ENCODE measurements at regions not wholly inside any gene's neighbourhood (a gene's known extent, or its start where the extent isn't known, plus 50 kb on each side); places are given as distances from the start of the nearest gene placed in this dataset.

- POLR2A ChIA-PET: no interaction called here
- DNase-seq (ENCODE audit: extremely low spot score): no peak
- TF ChIP-seq PKNOX1 (IDR thresholded peaks at IDR 0.05) (no peak), L3MBTL2 (conservative IDR thresholded peaks at IDR 0.05) (no peak), ARNT (IDR thresholded peaks at IDR 0.05) (no peak), CTBP1 (IDR thresholded peaks at IDR 0.05; ENCODE audit: borderline replicate concordance) (no peak), BHLHE40 (IDR thresholded peaks at IDR 0.05; ENCODE audit: borderline replicate concordance) (no peak), ZNF384 (IDR thresholded peaks at IDR 0.05) (no peak), SP1 (IDR thresholded peaks at IDR 0.05) (no peak), FOXA1 (IDR thresholded peaks at IDR 0.05) (no peak), TARDBP (IDR thresholded peaks at IDR 0.05) (no peak), NFRKB (IDR thresholded peaks at IDR 0.05) (no peak), FOXM1 (IDR thresholded peaks at IDR 0.05; ENCODE audit: borderline replicate concordance) (no peak), ELF4 (IDR thresholded peaks at IDR 0.05) (no peak), SUZ12 (IDR thresholded peaks at IDR 0.05) (no peak), FOXK2 (IDR thresholded peaks at IDR 0.05) (no peak), HDGF (IDR thresholded peaks at IDR 0.05; ENCODE audit: borderline replicate concordance) (no peak), LEF1 (IDR thresholded peaks at IDR 0.05; ENCODE audit: borderline replicate concordance) (no peak)
- CTCF ChIA-PET: no interaction called here
These were observed 1110.8 kb upstream of the POT1 start for GRCh38 chr7:126040114-126041045.

- ChIA-PET CTCF (no interaction called here), POLR2A (no interaction called here)
- DNase-seq (ENCODE audit: extremely low spot score): no peak
- TF ChIP-seq SUZ12 (IDR thresholded peaks at IDR 0.05): no peak
- TF ChIP-seq L3MBTL2 (conservative IDR thresholded peaks at IDR 0.05): no peak
- TF ChIP-seq PKNOX1 (IDR thresholded peaks at IDR 0.05): no peak
These were observed 1096.9 kb upstream of the POT1 start for GRCh38 chr7:126026421-126027088.

GRCh38 chr7:126022452-126022851, 1092.8 kb upstream of the POT1 start:
- CTCF ChIA-PET: no interaction called here
- TF ChIP-seq CTBP1 (IDR thresholded peaks at IDR 0.05; ENCODE audit: borderline replicate concordance): no peak
- no peak for TF ChIP-seq ELF4 (IDR thresholded peaks at IDR 0.05)
- TF ChIP-seq FOXA1 (IDR thresholded peaks at IDR 0.05): no peak
- TF ChIP-seq HDGF (IDR thresholded peaks at IDR 0.05; ENCODE audit: borderline replicate concordance): no peak
- no peak for TF ChIP-seq FOXM1 (IDR thresholded peaks at IDR 0.05; ENCODE audit: borderline replicate concordance)
- no peak for TF ChIP-seq FOXK2 (IDR thresholded peaks at IDR 0.05)
- no peak for TF ChIP-seq PKNOX1 (IDR thresholded peaks at IDR 0.05)
- no peak for TF ChIP-seq LEF1 (IDR thresholded peaks at IDR 0.05; ENCODE audit: borderline replicate concordance)
- TF ChIP-seq BHLHE40 (IDR thresholded peaks at IDR 0.05; ENCODE audit: borderline replicate concordance): no peak
- no peak for TF ChIP-seq TARDBP (IDR thresholded peaks at IDR 0.05)
- TF ChIP-seq ARNT (IDR thresholded peaks at IDR 0.05): no peak
- no peak for TF ChIP-seq SUZ12 (IDR thresholded peaks at IDR 0.05)
- no peak for TF ChIP-seq SP1 (IDR thresholded peaks at IDR 0.05)
- POLR2A ChIA-PET: no interaction called here
- no peak for DNase-seq (ENCODE audit: extremely low spot score)

- CTCF ChIA-PET: no interaction called here
- TF ChIP-seq L3MBTL2 (conservative IDR thresholded peaks at IDR 0.05) (no peak), TARDBP (IDR thresholded peaks at IDR 0.05) (no peak), HDGF (IDR thresholded peaks at IDR 0.05; ENCODE audit: borderline replicate concordance) (no peak), BHLHE40 (IDR thresholded peaks at IDR 0.05; ENCODE audit: borderline replicate concordance) (no peak), PKNOX1 (IDR thresholded peaks at IDR 0.05) (no peak), SUZ12 (IDR thresholded peaks at IDR 0.05) (no peak), LEF1 (IDR thresholded peaks at IDR 0.05; ENCODE audit: borderline replicate concordance) (no peak), NFRKB (IDR thresholded peaks at IDR 0.05) (no peak), FOXA1 (IDR thresholded peaks at IDR 0.05) (no peak)
These were observed 1087.1 kb upstream of the POT1 start for GRCh38 chr7:126016722-126017121.

GRCh38 chr7:126005064-126005463, 1075.4 kb upstream of the POT1 start:
- TF ChIP-seq TARDBP (IDR thresholded peaks at IDR 0.05) (no peak), SUZ12 (IDR thresholded peaks at IDR 0.05) (no peak)
- POLR2A ChIA-PET: no interaction called here
- CTCF ChIA-PET: no interaction called here
- no peak for DNase-seq (ENCODE audit: extremely low spot score)

More at GRCh38 chr7:126016722-126017121, 1087.1 kb upstream of the POT1 start:
- no peak for DNase-seq (ENCODE audit: extremely low spot score)
- POLR2A ChIA-PET: no interaction called here

GRCh38 chr7:126001349-126001748, 1071.7 kb upstream of the POT1 start:
- DNase-seq (ENCODE audit: extremely low spot score): no peak
- POLR2A ChIA-PET: no interaction called here
- no peak for TF ChIP-seq LEF1 (IDR thresholded peaks at IDR 0.05; ENCODE audit: borderline replicate concordance)
- no peak for TF ChIP-seq FOXM1 (IDR thresholded peaks at IDR 0.05; ENCODE audit: borderline replicate concordance)
- TF ChIP-seq SUZ12 (IDR thresholded peaks at IDR 0.05): no peak
- no peak for TF ChIP-seq NFRKB (IDR thresholded peaks at IDR 0.05)
- no peak for TF ChIP-seq FOXK2 (IDR thresholded peaks at IDR 0.05)
- TF ChIP-seq ZNF384 (IDR thresholded peaks at IDR 0.05): no peak
- TF ChIP-seq HDGF (IDR thresholded peaks at IDR 0.05; ENCODE audit: borderline replicate concordance): no peak
- TF ChIP-seq CTBP1 (IDR thresholded peaks at IDR 0.05; ENCODE audit: borderline replicate concordance): no peak
- no peak for TF ChIP-seq BHLHE40 (IDR thresholded peaks at IDR 0.05; ENCODE audit: borderline replicate concordance)
- no peak for TF ChIP-seq TARDBP (IDR thresholded peaks at IDR 0.05)
- CTCF ChIA-PET: no interaction called here

Data from HEK293T (cell line).